ENCODE measurements at regions not wholly inside any gene's neighbourhood (a gene's known extent, or its start where the extent isn't known, plus 50 kb on each side); places are given as distances from the start of the nearest gene placed in this dataset.
"Not testable (repeated sequence)": the region's sequence is repeated elsewhere in the genome, so short reads cannot be mapped to it uniquely, and the experiment has no call there.

- Mint-ChIP-seq H3K4me3 (no peak overlapping the region), H3K27me3 (peaks cover 7% of the 10 kb centered on the region), H3K4me1 (ENCODE audit: low read depth) (no peaks in the 10 kb centered on the region), H3K36me3 (no peaks in the 10 kb centered on the region), H3K9me3 (peaks cover 6% of the 10 kb centered on the region), H3K27ac (no peak overlapping the region)
- CTCF ChIA-PET, result interaction anchor here (0.7 to 0.9 kb wide), 2 partner anchors 9 to 361 kb away, joined by 3 to 8 read pairs; no protein-coding TSS in a partner anchor
- intact Hi-C loops (cut with micrococcal nuclease), result no loop called here
- no peak for DNase-seq
- POLR2A ChIA-PET, result no interaction called here
These were observed 146.3 kb upstream of the KRAS start for GRCh38 chr12:25397001-25397400.

- H3K9me3 Mint-ChIP-seq, result no peaks in the 10 kb centered on the region
- ChIA-PET POLR2A (no interaction called here), CTCF (interaction anchor here (0.9 kb wide), 1 partner anchor 41 kb away, joined by 3 read pairs; no protein-coding TSS in a partner anchor)
- peaks cover 7% of the 10 kb centered on the region for H3K27me3 Mint-ChIP-seq
- H3K4me1 Mint-ChIP-seq (ENCODE audit: low read depth), result no peaks in the 10 kb centered on the region
- H3K4me3 Mint-ChIP-seq, result no peak overlapping the region
- intact Hi-C loops (cut with micrococcal nuclease), result no loop called here
- no peak overlapping the region for H3K27ac Mint-ChIP-seq
- no peaks in the 10 kb centered on the region for H3K36me3 Mint-ChIP-seq
- no peak for DNase-seq
These were observed 144.5 kb upstream of the KRAS start for GRCh38 chr12:25395227-25395626.

DNA sequence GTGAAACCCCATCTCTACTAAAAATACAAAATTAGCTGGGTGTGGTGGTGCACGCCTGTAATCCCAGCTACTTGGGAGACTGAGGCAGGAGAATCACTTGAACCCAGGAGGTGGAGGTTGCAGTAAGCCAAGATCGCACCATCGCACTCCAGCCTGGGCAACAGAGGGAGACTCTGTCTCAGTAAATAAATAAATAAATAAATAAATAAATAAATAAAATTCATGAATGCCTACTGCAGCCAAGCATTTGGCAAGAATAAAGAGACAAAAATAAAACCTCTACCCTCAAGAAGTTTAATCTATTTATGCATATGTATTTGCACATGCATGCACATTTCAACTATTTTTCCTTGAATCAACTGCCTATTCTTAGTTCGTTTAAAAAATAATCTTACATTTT is 144.0 kb upstream of the KRAS start:
- H3K4me1 Mint-ChIP-seq (ENCODE audit: low read depth); DNase-seq; POLR2A ChIA-PET; H3K9me3 Mint-ChIP-seq; H3K4me3 Mint-ChIP-seq; H3K27me3 Mint-ChIP-seq; H3K36me3 Mint-ChIP-seq; H3K27ac Mint-ChIP-seq; intact Hi-C loops (cut with micrococcal nuclease): not testable (repeated sequence)
- CTCF ChIA-PET, result interaction anchor here (0.9 kb wide), 1 partner anchor 41 kb away, joined by 3 read pairs; no protein-coding TSS in a partner anchor

DNA sequence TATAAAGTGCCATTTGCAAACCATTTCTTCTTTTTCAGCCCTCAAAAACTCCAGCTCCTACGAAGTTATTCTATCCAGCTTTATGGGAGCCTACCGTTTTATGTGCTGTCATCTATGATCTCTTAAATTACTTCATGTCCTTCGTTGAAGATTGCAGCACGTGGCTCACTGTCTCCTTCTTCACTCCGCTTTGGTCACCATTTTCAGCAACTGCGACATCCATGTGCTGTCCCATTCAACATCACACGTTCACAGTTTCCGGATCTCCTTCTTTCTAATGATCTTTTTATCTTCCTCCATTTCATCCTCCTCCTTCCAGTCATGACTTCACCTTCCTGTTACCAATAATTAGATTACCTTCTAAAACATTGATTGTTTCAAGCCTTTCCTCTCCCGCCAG is 143.3 kb upstream of the KRAS start:
- H3K27me3 Mint-ChIP-seq, result peaks cover 7% of the 10 kb centered on the region
- ChIA-PET POLR2A (no interaction called here), CTCF (no interaction called here)
- H3K9me3 Mint-ChIP-seq, result no peaks in the 10 kb centered on the region
- no peak overlapping the region for H3K4me3 Mint-ChIP-seq
- no peaks in the 10 kb centered on the region for H3K4me1 Mint-ChIP-seq (ENCODE audit: low read depth)
- no peak for DNase-seq
- intact Hi-C loops (cut with micrococcal nuclease), result no loop called here
- H3K27ac Mint-ChIP-seq, result no peak overlapping the region
- H3K36me3 Mint-ChIP-seq, result no peaks in the 10 kb centered on the region

- H3K27ac Mint-ChIP-seq; intact Hi-C loops (cut with micrococcal nuclease); H3K27me3 Mint-ChIP-seq; H3K9me3 Mint-ChIP-seq; H3K4me3 Mint-ChIP-seq; CTCF ChIA-PET; POLR2A ChIA-PET; H3K36me3 Mint-ChIP-seq; DNase-seq: not testable (repeated sequence)
- H3K4me1 Mint-ChIP-seq (ENCODE audit: low read depth), result peaks cover 22% of the 10 kb centered on the region
These were observed 140.6 kb upstream of the KRAS start for GRCh38 chr12:25391346-25391745.

GRCh38 chr12:25388183-25388582 is 137.5 kb upstream of the KRAS start:
- H3K27ac Mint-ChIP-seq, result peak overlapping the region; percentile 31
- intact Hi-C loops (cut with micrococcal nuclease), result loop anchor here (1.0 kb wide), 1 partner anchor 390 kb away; no protein-coding TSS in a partner anchor

DNA sequence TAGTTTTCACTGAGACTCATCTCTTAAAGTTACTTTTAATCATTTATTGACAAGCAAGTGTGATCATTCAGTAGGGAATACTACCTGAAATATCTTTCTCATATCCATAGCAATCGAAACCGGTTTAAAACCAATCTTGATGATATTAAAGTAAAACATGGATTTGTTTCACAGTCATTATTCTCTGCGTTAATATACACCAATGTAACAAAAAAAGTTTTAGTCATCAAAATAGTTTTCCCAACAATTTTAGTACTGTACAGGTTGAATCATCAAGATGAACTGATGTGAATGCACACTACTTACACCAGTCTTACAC is 137.0 kb upstream of the KRAS start:
- Mint-ChIP-seq H3K4me1 (ENCODE audit: low read depth) (peaks cover 38% of the 10 kb centered on the region), H3K36me3 (no peaks in the 10 kb centered on the region), H3K9me3 (no peaks in the 10 kb centered on the region), H3K27ac (peak overlapping the region; percentile 41), H3K4me3 (peak overlapping the region; percentile 58), H3K27me3 (no peaks in the 10 kb centered on the region)
- intact Hi-C loops (cut with micrococcal nuclease), result loop anchor here (1.0 kb wide), 5 partner anchors 146 to 396 kb away; no protein-coding TSS in a partner anchor
- ChIA-PET CTCF (interaction anchor here (0.7 to 2.8 kb wide), 32 partner anchors 9 to 548 kb away, joined by 3 to 27 read pairs (median 4); partner anchors contain the start of genes DNAI7 and ETFRF1), POLR2A (interaction anchor here (0.9 to 1.9 kb wide), 5 partner anchors 67 to 548 kb away, joined by 4 to 9 read pairs (median 4); no protein-coding TSS in a partner anchor)
- DNase-seq, result no peak

More at GRCh38 chr12:25388183-25388582, 137.5 kb upstream of the KRAS start:
- H3K4me3 Mint-ChIP-seq, result peak overlapping the region; percentile 17
- POLR2A ChIA-PET, result interaction anchor here (1.0 to 1.9 kb wide), 5 partner anchors 11 to 549 kb away, joined by 4 to 9 read pairs (median 4); no protein-coding TSS in a partner anchor
- DNase-seq, result peak; percentile 74
- no peaks in the 10 kb centered on the region for H3K36me3 Mint-ChIP-seq
- peaks cover 3% of the 10 kb centered on the region for H3K27me3 Mint-ChIP-seq
- H3K4me1 Mint-ChIP-seq (ENCODE audit: low read depth), result peaks cover 34% of the 10 kb centered on the region
- CTCF ChIA-PET, result interaction anchor here (0.7 to 2.8 kb wide), 31 partner anchors 9 to 549 kb away, joined by 3 to 27 read pairs (median 4); partner anchors contain the start of genes DNAI7 and ETFRF1
- H3K9me3 Mint-ChIP-seq, result no peaks in the 10 kb centered on the region

GRCh38 chr12:25386831-25387731 is 136.4 kb upstream of the KRAS start:
- peak overlapping the region; percentile 86 for H3K4me3 Mint-ChIP-seq
- POLR2A ChIA-PET, result interaction anchor here (0.9 to 1.9 kb wide), 5 partner anchors 67 to 547 kb away, joined by 4 to 9 read pairs (median 4); no protein-coding TSS in a partner anchor
- no peaks in the 10 kb centered on the region for H3K27me3 Mint-ChIP-seq
- DNase-seq, result peak; percentile 82
- intact Hi-C loops (cut with micrococcal nuclease), result loop anchor here (1.0 kb wide), 4 partner anchors 146 to 396 kb away; no protein-coding TSS in a partner anchor
- H3K4me1 Mint-ChIP-seq (ENCODE audit: low read depth), result peaks cover 44% of the 10 kb centered on the region
- CTCF ChIA-PET, result interaction anchor here (0.6 to 2.8 kb wide), 35 partner anchors 10 to 548 kb away, joined by 3 to 27 read pairs (median 4); partner anchors contain the start of genes DNAI7 and ETFRF1
- no peaks in the 10 kb centered on the region for H3K9me3 Mint-ChIP-seq
- no peaks in the 10 kb centered on the region for H3K36me3 Mint-ChIP-seq
- peak overlapping the region; percentile 95 for H3K27ac Mint-ChIP-seq

- Mint-ChIP-seq H3K4me1 (ENCODE audit: low read depth) (peaks cover 50% of the 10 kb centered on the region), H3K9me3 (no peaks in the 10 kb centered on the region), H3K27me3 (no peaks in the 10 kb centered on the region), H3K27ac (peak overlapping the region; percentile 95), H3K36me3 (no peaks in the 10 kb centered on the region), H3K4me3 (peak overlapping the region; percentile 86)
- CTCF ChIA-PET, result interaction anchor here (0.7 kb wide), 2 partner anchors 9 to 191 kb away, joined by 3 to 4 read pairs; no protein-coding TSS in a partner anchor
- POLR2A ChIA-PET, result interaction anchor here (0.7 to 1.1 kb wide), 3 partner anchors 134 to 333 kb away, joined by 3 to 4 read pairs (median 3); partner anchors contain the start of gene KRAS
- no peak for DNase-seq
- intact Hi-C loops (cut with micrococcal nuclease), result no loop called here
These were observed 134.1 kb upstream of the KRAS start for GRCh38 chr12:25384893-25385248.

DNA sequence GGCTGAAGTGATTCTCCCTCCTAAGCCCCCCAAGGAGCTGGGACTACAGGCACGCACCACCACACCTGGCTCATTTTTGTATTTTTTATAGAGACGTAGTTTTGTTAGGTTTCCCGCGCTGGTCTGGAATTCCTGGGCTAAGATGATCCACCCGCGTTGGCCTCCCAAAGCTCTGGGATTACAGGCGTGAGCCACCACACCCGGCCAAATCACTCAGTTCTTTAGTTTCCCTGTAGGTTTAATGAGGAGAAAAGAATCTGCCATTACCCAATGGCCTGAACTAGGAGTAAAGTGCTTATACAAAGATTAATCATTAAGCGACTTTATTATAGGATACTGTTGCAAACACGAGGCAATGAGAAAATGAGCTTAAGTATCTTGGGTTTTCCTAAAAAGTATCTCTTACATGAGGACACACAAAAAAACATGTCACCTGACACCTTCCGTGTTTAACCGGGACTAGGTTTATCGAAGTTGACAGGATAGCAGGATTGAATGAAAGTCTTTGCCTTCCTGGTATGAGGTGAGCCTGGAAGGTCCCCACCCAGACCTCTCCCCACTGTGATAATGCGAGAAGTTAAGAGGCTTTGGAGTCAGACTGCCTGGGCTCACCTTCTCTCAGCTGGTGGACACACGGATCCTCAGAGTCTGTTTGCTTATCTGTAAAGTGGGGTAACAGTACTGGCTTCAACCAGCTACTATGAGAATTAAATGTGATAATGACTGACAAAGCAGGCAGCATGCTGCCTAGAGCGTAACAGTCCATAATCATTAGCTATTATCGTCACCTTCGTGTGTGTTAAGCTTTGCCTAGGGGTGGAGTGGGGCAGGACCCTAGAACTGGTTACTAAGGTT is 133.5 kb upstream of the KRAS start:
- DNase-seq, result no peak

DNA sequence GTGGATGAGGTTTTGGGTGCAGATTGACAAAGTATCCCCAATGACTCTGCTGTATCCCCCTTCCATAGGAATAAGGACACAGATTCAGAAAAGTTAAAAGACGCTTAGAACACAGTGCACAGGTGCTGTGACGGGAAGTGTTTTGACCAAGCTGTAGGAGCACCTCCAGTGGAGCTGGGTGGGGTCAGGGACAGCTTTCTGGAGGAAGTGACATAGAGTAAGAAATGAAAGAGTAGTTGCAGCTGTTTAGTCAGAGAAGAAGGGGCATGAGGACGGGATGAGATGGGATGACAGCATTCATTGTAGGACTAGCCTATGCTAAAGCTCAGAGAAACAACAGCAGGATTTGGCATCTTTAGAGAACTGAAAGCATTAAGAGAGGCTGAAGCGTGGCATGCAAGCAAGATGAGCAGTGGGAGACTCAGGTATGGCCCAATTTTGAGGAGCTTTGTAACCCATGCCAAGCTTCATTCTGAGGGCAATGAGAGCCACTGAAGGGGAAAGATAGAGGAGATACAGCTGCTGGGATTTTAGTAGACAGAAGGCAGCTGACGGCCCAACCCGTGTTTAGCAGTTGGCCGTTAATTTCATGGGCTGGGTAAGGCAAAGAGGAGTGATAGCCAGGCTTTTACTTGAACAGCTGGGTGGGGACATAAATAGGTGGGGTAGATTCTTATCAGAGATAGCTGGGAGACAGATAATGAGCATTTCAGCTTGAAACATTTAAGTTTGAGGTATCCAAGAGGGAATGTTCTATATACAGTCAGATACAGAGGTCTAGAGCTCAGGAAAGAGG is 131.8 kb upstream of the KRAS start:
- Mint-ChIP-seq H3K27ac (peak overlapping the region; percentile 26), H3K4me3 (peak overlapping the region; percentile 2), H3K36me3 (no peaks in the 10 kb centered on the region), H3K9me3 (no peaks in the 10 kb centered on the region), H3K27me3 (no peaks in the 10 kb centered on the region), H3K4me1 (ENCODE audit: low read depth) (peaks cover 49% of the 10 kb centered on the region)
- intact Hi-C loops (cut with micrococcal nuclease), result no loop called here
- POLR2A ChIA-PET, result interaction anchor here (0.9 kb wide), 1 partner anchor 132 kb away, joined by 3 read pairs; the partner anchor contains the start of gene KRAS
- CTCF ChIA-PET, result interaction anchor here (0.9 to 1.3 kb wide), 4 partner anchors 8 to 162 kb away, joined by 3 to 4 read pairs (median 3); partner anchors contain the start of gene KRAS
- DNase-seq, result peak; percentile 38

More for the DNA sequence above, 133.5 kb upstream of the KRAS start:
- intact Hi-C loops (cut with micrococcal nuclease), result no loop called here
- Mint-ChIP-seq H3K27me3 (no peaks in the 10 kb centered on the region), H3K4me1 (ENCODE audit: low read depth) (peaks cover 52% of the 10 kb centered on the region), H3K27ac (peak overlapping the region; percentile 95), H3K9me3 (no peaks in the 10 kb centered on the region), H3K4me3 (peak overlapping the region; percentile 86), H3K36me3 (no peaks in the 10 kb centered on the region)
- POLR2A ChIA-PET, result interaction anchor here (0.7 to 1.1 kb wide), 3 partner anchors 133 to 332 kb away, joined by 3 to 4 read pairs (median 3); partner anchors contain the start of gene KRAS
- CTCF ChIA-PET, result interaction anchor here (0.7 kb wide), 2 partner anchors 8 to 190 kb away, joined by 3 to 4 read pairs; no protein-coding TSS in a partner anchor

All from activated CD4-positive, alpha-beta memory T cell treated with anti-CD3 and anti-CD28 coated beads for 36 hours (primary cell).